B cell (primary cell): ENCODE measurements at regions not wholly inside any gene's neighbourhood (a gene's known extent, or its start where the extent isn't known, plus 50 kb on each side); places are given as distances from the start of the nearest gene placed in this dataset.

Experiments used
- ATAC-seq: fragments of 200-7000 bp; cut with Tn5 transposase; one replicate; pipeline ENCODE4 v1.10.0; 2021; ENCODE audit warnings: low read depth, mild to moderate bottlenecking, moderate number of reproducible peaks, moderate library complexity
- CTCF ChIA-PET: fragments of 350-600 bp; sonication (Branson Sonifier 250); formaldehyde crosslinking; loops from one replicate; lab custom pipeline; 2021; ENCODE audit warnings: antibody characterized with exemption, inconsistent platforms; lab: Charles Lee
- POLR2A ChIA-PET: fragments of 350-600 bp; sonication (Branson Sonifier 250); formaldehyde crosslinking; loops from one replicate; lab custom pipeline; 2021; ENCODE audit warnings: antibody characterized with exemption; lab: Charles Lee
- DNase-seq: peaks from one replicate; pipeline ENCODE4 v3.0.0; 2013
- H2AFZ ChIP-seq: 2 replicates; pipeline ENCODE4 v1.6.1; 2012; ENCODE audit warnings: mild to moderate bottlenecking, low read depth, low read length; ENCODE audit not compliant: insufficient read depth, poor library complexity, severe bottlenecking
- H3K27ac ChIP-seq, 2 donors: 1 replicate in 1 of 2; 2 replicates in 1 of 2; pipeline ENCODE4 v1.5.1; 2012 to 2013; ENCODE audit warnings: low read length in 2 of 2, mild to moderate bottlenecking in 2 of 2, moderate library complexity in 1 of 2
- H3K27me3 ChIP-seq, 4 experiments: fragments of 200-600 bp in 1 of 4; sonication (generic) in 1 of 4; replicated peaks in 1 of 4; 1 replicate in 2 of 4; 2 replicates in 2 of 4; pipeline versions ENCODE4 v1.6.1 to v1.7.0; 2013 to 2016; ENCODE audit warnings: low read length in 3 of 4, mild to moderate bottlenecking in 2 of 4, mixed read lengths in 1 of 4, moderate library complexity in 1 of 4; ENCODE audit not compliant: insufficient read depth in 4 of 4, control insufficient read depth in 3 of 4; ENCODE audit errors: control extremely low read depth in 1 of 4
- H3K36me3 ChIP-seq, 2 experiments: replicated peaks in 1 of 2; 1 replicate in 1 of 2; 2 replicates in 1 of 2; pipeline versions ENCODE4 v1.6.1 to v1.7.1; 2013; ENCODE audit warnings: low read length in 1 of 2; ENCODE audit not compliant: insufficient read depth in 2 of 2, control insufficient read depth in 1 of 2; ENCODE audit errors: control extremely low read depth in 1 of 2, extremely low read depth in 1 of 2
- H3K4me1 ChIP-seq, 2 donors: fragments of 200-600 bp in 1 of 2; sonication (generic) in 1 of 2; 1 replicate in 1 of 2; 2 replicates in 1 of 2; pipeline versions ENCODE4 v1.5.1 to v1.6.1; 2013 to 2017; ENCODE audit warnings: low read length in 2 of 2; ENCODE audit not compliant: control insufficient read depth in 2 of 2, insufficient read depth in 2 of 2
- H3K4me2 ChIP-seq: replicated peaks from 2 replicates; pipeline ENCODE3; 2012; ENCODE audit warnings: mild to moderate bottlenecking, low read depth, low read length; ENCODE audit not compliant: poor library complexity, severe bottlenecking
- H3K4me3 ChIP-seq, 5 experiments: fragments of 200-600 bp in 1 of 5; sonication (generic) in 1 of 5; 1 replicate in 3 of 5; 2 replicates in 2 of 5; pipeline versions ENCODE4 v1.5.1 to v1.7.0; 2011 to 2016; ENCODE audit warnings: low read length in 4 of 5, mild to moderate bottlenecking in 4 of 5, low read depth in 2 of 5, control low read depth in 1 of 5, moderate library complexity in 1 of 5; ENCODE audit not compliant: insufficient read depth in 1 of 5; ENCODE audit errors: control extremely low read depth in 1 of 5, extremely low read depth in 1 of 5
- H3K79me2 ChIP-seq: fragments of 200-600 bp; sonication (generic); one replicate; pipeline ENCODE4 v1.6.0; 2016; ENCODE audit warnings: low read length; ENCODE audit not compliant: control insufficient read depth, insufficient read depth
- H3K9ac ChIP-seq: fragments of 200-600 bp; sonication (generic); 2 replicates; pipeline ENCODE4 v1.6.1; 2017; ENCODE audit warnings: mild to moderate bottlenecking, low read length, moderate library complexity
- H3K9me3 ChIP-seq, 3 donors: one replicate each; pipeline versions ENCODE4 v1.6.1 to v1.7.1; 2013; ENCODE audit warnings: low read length in 2 of 3; ENCODE audit not compliant: control insufficient read depth in 2 of 3, insufficient read depth in 1 of 3; ENCODE audit errors: control extremely low read depth in 1 of 3
- H4K20me1 ChIP-seq: 2 replicates; pipeline ENCODE4 v1.6.0; 2012; ENCODE audit warnings: mild to moderate bottlenecking, low read length; ENCODE audit not compliant: insufficient read depth, control insufficient read depth, poor library complexity, severe bottlenecking
- H3K27ac Mint-ChIP-seq: one replicate; pipeline ENCODE4 v1.8.0; 2021; ENCODE audit warnings: mixed read lengths
- H3K27me3 Mint-ChIP-seq: one replicate; pipeline ENCODE4 v1.8.0; 2021; ENCODE audit warnings: mixed read lengths
- H3K4me1 Mint-ChIP-seq: one replicate; pipeline ENCODE4 v1.8.0; 2021; ENCODE audit warnings: mixed read lengths
- H3K4me3 Mint-ChIP-seq: one replicate; pipeline ENCODE4 v1.8.0; 2021; ENCODE audit warnings: mixed read lengths
- H3K9me3 Mint-ChIP-seq: one replicate; pipeline ENCODE4 v1.8.0; 2022; ENCODE audit warnings: mixed read lengths; ENCODE audit not compliant: insufficient read depth
- CTCF ChIP-seq: fragments of 200-600 bp; IDR thresholded peaks from one replicate; pipeline ENCODE4 v1.8.0; 2022; ENCODE audit warnings: antibody characterized with exemption, mild to moderate bottlenecking
- EZH2 ChIP-seq: IDR thresholded peaks from 2 replicates; pipeline ENCODE4 v1.6.1; 2012; ENCODE audit warnings: borderline replicate concordance, low read depth, mild to moderate bottlenecking, moderate library complexity, low read length; ENCODE audit not compliant: insufficient read depth, poor library complexity, severe bottlenecking
- WGBS: methylation state at CpG from one replicate; pipeline ENCODE4 v1.1.5; 2013; ENCODE audit warnings: missing lambda C conversion rate; ENCODE audit not compliant: insufficient coverage; 5-methylcytosine and 5-hydroxymethylcytosine counted together
- intact Hi-C: fragments of 100-400 bp; cut with micrococcal nuclease; formaldehyde crosslinking; loops from one replicate; pipeline ENCODE4 v1.10.0; 2022

DNA sequence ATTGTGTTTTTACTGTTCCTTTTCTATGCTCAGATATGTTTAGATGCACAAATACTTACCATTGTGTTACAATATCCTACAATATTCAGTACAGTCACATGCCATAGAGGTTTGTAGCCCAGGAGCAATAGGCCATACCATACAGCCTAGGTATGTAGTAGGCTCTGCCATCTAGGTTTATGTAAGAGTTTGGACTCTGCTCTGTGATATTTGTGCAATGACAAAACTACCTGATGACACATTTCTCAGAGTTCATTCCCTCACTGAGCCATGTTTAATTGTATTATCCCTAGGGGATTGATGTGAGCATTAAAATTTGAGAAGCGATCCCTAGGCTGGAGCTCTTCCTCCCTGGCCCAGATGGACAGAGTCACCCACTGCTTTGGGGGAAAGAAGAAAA lies 270.0 kb upstream of the PROK2 start:
- H3K4me3 Mint-ChIP-seq, result no peak overlapping the region
- ChIA-PET POLR2A (no interaction called here), CTCF (no interaction called here)
- no peak for DNase-seq
- Histone ChIP-seq H3K4me3 (no peak overlapping the region), H3K4me2 (no peak overlapping the region), H3K27ac (no peak overlapping the region), H3K9ac (no peak overlapping the region), H3K79me2 (no peaks in the 10 kb centered on the region), H3K4me1 (no peaks in the 10 kb centered on the region), H3K27me3 (no peaks in the 10 kb centered on the region), H3K9me3 (no peaks in the 10 kb centered on the region), H3K36me3 (no peaks in the 10 kb centered on the region), H4K20me1 (no peaks in the 10 kb centered on the region), H2AFZ (no peak overlapping the region)
- no CpG with 5 or more reads among the region's 1 CpG for WGBS
- TF ChIP-seq CTCF (no peak), EZH2 (no peak)
- H3K27ac Mint-ChIP-seq, result no peak overlapping the region
- no peak for ATAC-seq
- H3K27me3 Mint-ChIP-seq, result peaks cover 4% of the 10 kb centered on the region
- intact Hi-C loops, result no loop called here
- H3K9me3 Mint-ChIP-seq, result no peaks in the 10 kb centered on the region
- no peaks in the 10 kb centered on the region for H3K4me1 Mint-ChIP-seq

DNA sequence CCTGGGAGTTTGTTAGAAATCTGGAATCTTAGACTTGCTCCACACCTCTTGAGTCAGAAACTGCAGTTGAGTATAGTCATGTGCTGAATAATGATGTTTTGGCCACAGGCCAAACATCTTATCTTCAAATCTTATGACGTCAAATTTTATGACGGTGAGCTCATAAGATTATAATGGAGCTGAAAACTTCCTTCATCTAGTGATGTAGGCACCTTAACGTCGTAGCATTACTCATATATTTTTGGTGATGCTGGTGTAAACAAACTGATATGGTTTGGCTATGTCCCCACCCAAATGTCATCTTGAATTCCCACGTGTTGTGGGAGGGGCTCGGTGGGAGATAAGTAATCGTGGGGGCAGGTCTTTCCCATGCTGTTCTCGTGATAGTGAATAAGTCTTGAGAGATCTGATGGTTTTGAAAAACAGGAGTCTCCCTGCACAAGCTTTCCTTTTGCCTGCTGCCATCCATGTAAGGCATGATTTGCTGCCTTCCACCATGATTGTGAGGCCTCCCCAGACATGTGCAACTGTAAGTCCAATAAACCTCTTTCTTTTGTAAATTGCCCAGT lies 268.0 kb upstream of the PROK2 start:
- Mint-ChIP-seq H3K4me3 (no peak overlapping the region), H3K4me1 (no peaks in the 10 kb centered on the region)

More for the DNA sequence above, 268.0 kb upstream of the PROK2 start:
- Mint-ChIP-seq H3K9me3 (no peaks in the 10 kb centered on the region), H3K27ac (no peak overlapping the region), H3K27me3 (peaks cover 4% of the 10 kb centered on the region)
- no peak for DNase-seq
- Histone ChIP-seq H3K9me3 (no peaks in the 10 kb centered on the region), H3K4me2 (no peak overlapping the region), H4K20me1 (no peaks in the 10 kb centered on the region), H3K4me3 (no peak overlapping the region), H3K27me3 (no peaks in the 10 kb centered on the region), H3K4me1 (no peaks in the 10 kb centered on the region), H3K27ac (no peak overlapping the region), H3K9ac (no peak overlapping the region), H3K79me2 (no peaks in the 10 kb centered on the region), H2AFZ (no peak overlapping the region), H3K36me3 (no peaks in the 10 kb centered on the region)
- intact Hi-C loops, result no loop called here
- POLR2A ChIA-PET, result no interaction called here
- TF ChIP-seq EZH2, result no peak
- TF ChIP-seq CTCF, result no peak
- no peak for ATAC-seq
- WGBS, result no CpG with 5 or more reads among the region's 8 CpGs
- CTCF ChIA-PET, result no interaction called here
